ENCODE measurements at regions not wholly inside any gene's neighbourhood (a gene's known extent, or its start where the extent isn't known, plus 50 kb on each side); places are given as distances from the start of the nearest gene placed in this dataset.

DNA sequence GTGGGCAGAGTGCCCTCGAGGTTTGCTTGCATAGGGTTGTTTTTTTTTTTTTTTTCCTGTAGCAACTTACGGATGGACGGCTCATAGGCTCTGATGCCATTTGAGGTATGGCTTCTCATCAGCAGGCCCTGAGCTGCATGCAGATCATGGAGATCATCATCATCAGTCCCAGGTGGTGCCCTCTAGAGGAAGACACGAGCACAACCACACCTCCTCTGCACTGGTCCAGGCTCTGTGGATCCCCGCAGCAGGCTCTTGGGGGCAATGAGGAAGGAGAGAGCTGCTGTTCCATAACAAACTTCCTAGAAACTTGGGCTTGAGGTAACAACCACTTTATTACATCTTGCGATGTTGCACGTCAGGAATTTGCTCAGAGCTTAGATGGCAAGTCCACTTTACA is 132.7 kb upstream of the CXCL12 start:
- Histone ChIP-seq H3K4me3 (no peak overlapping the region), H3K4me1 (no peaks in the 10 kb centered on the region), H3K27me3 (no peaks in the 10 kb centered on the region), H3K36me3 (no peaks in the 10 kb centered on the region), H3K9me3 (no peaks in the 10 kb centered on the region), H3K27ac (no peak overlapping the region)
- no peak for TF ChIP-seq POLR2A (IDR thresholded peaks at IDR 0.05)
- TF ChIP-seq, protein P1, sequence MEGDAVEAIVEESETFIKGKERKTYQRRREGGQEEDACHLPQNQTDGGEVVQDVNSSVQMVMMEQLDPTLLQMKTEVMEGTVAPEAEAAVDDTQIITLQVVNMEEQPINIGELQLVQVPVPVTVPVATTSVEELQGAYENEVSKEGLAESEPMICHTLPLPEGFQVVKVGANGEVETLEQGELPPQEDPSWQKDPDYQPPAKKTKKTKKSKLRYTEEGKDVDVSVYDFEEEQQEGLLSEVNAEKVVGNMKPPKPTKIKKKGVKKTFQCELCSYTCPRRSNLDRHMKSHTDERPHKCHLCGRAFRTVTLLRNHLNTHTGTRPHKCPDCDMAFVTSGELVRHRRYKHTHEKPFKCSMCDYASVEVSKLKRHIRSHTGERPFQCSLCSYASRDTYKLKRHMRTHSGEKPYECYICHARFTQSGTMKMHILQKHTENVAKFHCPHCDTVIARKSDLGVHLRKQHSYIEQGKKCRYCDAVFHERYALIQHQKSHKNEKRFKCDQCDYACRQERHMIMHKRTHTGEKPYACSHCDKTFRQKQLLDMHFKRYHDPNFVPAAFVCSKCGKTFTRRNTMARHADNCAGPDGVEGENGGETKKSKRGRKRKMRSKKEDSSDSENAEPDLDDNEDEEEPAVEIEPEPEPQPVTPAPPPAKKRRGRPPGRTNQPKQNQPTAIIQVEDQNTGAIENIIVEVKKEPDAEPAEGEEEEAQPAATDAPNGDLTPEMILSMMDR (IDR thresholded peaks at IDR 0.05) = no peak
- intact Hi-C loops (cut with DNase I; ENCODE audit: low total_unique reads) = no loop called here
- DNase-seq = no peak

DNA sequence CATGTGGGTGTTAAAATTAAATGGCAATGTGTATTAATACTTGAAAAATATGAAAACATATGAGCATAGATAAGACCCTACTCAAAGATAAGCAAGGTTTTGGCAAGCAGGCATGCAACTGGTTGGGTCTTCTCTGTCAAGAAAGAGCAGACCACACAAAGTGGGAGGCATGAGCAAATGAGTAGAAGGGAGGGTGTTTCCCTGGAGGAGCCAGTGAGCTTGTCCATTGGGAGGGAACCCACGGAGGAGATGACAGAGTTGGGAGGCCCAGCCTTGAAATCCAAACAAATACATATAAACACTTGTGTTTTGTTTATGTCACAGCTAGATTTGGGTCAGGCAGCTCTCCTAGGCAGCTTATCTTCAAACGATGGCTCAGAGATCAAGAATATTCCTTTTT is 134.5 kb upstream of the CXCL12 start:
- Histone ChIP-seq H3K4me3 (no peak overlapping the region), H3K9me3 (no peaks in the 10 kb centered on the region), H3K27me3 (no peaks in the 10 kb centered on the region), H3K4me1 (no peaks in the 10 kb centered on the region), H3K36me3 (no peaks in the 10 kb centered on the region), H3K27ac (no peak overlapping the region)
- DNase-seq = no peak
- intact Hi-C loops (cut with DNase I; ENCODE audit: low total_unique reads) = no loop called here
- TF ChIP-seq POLR2A (IDR thresholded peaks at IDR 0.05) = no peak
- TF ChIP-seq, protein P1 (IDR thresholded peaks at IDR 0.05) = no peak

DNA sequence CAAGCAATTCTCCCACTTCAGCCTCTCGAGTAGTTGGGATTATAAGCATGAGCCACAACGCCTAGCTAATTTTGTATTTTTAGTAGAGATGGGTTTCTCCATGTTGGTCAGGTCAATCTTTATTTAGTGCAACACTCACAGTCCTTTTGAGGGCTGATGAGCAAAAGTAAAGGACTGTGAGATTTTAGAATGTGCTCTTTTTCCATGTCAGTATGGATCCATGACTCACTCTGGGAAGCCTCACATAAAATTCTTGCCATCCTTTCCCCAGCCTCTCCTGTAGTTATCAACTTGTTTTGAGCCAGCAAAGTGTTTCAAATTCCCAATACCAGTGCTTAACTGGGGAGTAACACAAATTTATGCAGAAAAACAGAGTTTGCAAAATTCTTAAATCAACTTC is 135.8 kb upstream of the CXCL12 start:
- no peaks in the 10 kb centered on the region for H3K4me1 ChIP-seq
- H3K27ac ChIP-seq = no peak overlapping the region
- no peak for DNase-seq
- intact Hi-C loops (cut with DNase I; ENCODE audit: low total_unique reads) = no loop called here
- no peaks in the 10 kb centered on the region for H3K36me3 ChIP-seq
- no peaks in the 10 kb centered on the region for H3K9me3 ChIP-seq
- H3K4me3 ChIP-seq = no peak overlapping the region
- TF ChIP-seq, protein P1 (IDR thresholded peaks at IDR 0.05) = no peak
- no peak for TF ChIP-seq POLR2A (IDR thresholded peaks at IDR 0.05)
- no peaks in the 10 kb centered on the region for H3K27me3 ChIP-seq

DNA sequence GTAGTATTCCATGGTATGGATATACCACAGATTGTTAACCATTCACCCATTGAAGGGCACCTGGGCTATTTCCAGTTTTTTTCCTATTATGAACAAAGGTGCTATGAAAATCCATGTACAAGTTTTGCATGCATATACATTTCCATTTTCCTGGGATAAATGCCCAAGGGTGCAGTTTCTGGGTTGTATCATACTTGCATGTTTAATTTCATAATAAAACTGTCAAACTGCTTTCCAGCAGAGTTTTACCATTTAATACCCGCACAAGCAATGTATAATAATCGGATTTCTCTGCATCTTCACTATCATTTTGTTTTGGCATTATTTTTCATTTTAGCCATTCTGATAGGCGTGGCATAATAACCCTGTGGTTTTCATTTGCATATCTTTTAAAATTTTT is 154.3 kb upstream of the CXCL12 start:
- no peak for DNase-seq
- H3K27ac ChIP-seq = no peak overlapping the region
- TF ChIP-seq POLR2A (IDR thresholded peaks at IDR 0.05) = no peak
- TF ChIP-seq, protein P1 (IDR thresholded peaks at IDR 0.05) = no peak
- H3K4me1 ChIP-seq = no peaks in the 10 kb centered on the region
- H3K27me3 ChIP-seq = no peaks in the 10 kb centered on the region
- no peaks in the 10 kb centered on the region for H3K9me3 ChIP-seq
- no peaks in the 10 kb centered on the region for H3K36me3 ChIP-seq
- intact Hi-C loops (cut with DNase I; ENCODE audit: low total_unique reads) = no loop called here
- H3K4me3 ChIP-seq = no peak overlapping the region

DNA sequence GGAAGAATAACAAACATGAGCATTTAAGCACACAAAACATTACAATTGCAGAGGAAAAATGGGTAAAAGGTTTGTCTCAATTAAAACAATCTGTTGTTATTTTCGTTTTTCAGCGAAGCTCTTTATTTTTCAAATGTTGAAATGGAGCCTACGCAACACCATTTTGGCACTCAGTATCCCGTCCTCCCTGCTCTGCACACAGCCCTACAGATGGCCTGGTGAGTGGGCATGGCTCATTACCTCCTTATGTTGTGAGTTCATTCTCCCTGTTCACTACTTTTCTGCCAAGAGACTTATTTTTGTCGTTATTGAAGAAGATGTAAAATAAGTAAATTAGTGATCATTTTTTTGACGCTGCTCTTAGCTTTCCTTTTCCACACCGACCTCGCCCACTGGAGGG is 167.8 kb upstream of the CXCL12 start:
- no peaks in the 10 kb centered on the region for H3K36me3 ChIP-seq
- H3K27me3 ChIP-seq = no peaks in the 10 kb centered on the region
- no peak overlapping the region for H3K4me3 ChIP-seq
- H3K4me1 ChIP-seq = no peaks in the 10 kb centered on the region
- DNase-seq = no peak
- TF ChIP-seq, protein P1 (IDR thresholded peaks at IDR 0.05) = no peak
- TF ChIP-seq POLR2A (IDR thresholded peaks at IDR 0.05) = no peak
- H3K27ac ChIP-seq = no peak overlapping the region
- intact Hi-C loops (cut with DNase I; ENCODE audit: low total_unique reads) = no loop called here
- H3K9me3 ChIP-seq = no peaks in the 10 kb centered on the region

Data from uterus (tissue), 3 donors.